ENCODE measurements at regions not wholly inside any gene's neighbourhood (a gene's known extent, or its start where the extent isn't known, plus 50 kb on each side); places are given as distances from the start of the nearest gene placed in this dataset.

DNA sequence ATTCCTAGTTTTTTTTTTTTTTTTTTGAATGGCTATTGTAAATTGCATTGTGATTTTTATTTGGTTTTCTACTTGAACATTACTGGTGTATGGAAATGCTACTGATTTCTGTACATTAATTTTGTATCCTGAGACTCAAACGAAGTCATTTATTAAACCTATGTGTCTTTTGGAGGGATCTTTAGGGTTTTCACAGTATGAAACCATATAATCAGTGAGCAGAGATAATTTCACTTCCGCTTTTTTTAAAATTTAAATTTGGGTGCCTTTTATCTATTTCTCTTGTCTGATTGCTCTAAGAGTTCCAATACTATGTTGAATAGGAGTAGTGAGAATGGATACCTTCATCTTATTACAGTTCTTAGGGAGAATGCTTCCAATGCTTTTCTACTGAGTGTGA is 102.7 kb downstream of the ZWINT start:
- no peak for TF ChIP-seq CTCF (conservative IDR thresholded peaks at IDR 0.05)
- TF ChIP-seq ZFX (IDR thresholded peaks at IDR 0.05), result no peak

All from C4-2B (cell line).